Activated CD4-positive, alpha-beta T cell treated with anti-CD3 and anti-CD28 coated beads for 4 hours (primary cell): ENCODE measurements at regions not wholly inside any gene's neighbourhood (a gene's known extent, or its start where the extent isn't known, plus 50 kb on each side); places are given as distances from the start of the nearest gene placed in this dataset.
"Not testable (repeated sequence)": the region's sequence is repeated elsewhere in the genome, so short reads cannot be mapped to it uniquely, and the experiment has no call there.

ENCODE experiments used
- DNase-seq, 2 donors: peaks; one replicate each; pipeline ENCODE4 v3.0.0-alpha.2; 2020

DNA sequence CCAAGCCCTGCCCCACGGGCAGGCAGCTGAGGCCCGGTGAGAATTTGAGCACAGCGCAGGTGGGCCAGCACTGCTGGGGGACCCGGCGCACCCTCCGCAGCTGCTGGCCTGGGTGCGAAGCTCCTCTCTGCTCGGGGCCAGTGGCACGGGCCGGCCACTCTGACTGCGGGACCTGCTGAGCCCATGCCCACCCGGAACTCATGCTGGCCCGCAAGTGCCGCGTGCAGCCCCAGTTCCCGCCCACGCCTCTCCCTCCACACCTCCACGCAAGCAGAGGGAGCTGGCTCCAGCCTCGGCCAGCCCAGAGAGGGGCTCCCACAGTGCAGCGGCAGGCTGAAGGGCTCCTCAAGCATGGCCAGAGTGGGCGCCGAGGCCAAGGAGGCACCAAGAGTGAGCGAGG, 190.1 kb upstream of the IGFBP7 start:
- DNase-seq = not testable (repeated sequence)

DNA sequence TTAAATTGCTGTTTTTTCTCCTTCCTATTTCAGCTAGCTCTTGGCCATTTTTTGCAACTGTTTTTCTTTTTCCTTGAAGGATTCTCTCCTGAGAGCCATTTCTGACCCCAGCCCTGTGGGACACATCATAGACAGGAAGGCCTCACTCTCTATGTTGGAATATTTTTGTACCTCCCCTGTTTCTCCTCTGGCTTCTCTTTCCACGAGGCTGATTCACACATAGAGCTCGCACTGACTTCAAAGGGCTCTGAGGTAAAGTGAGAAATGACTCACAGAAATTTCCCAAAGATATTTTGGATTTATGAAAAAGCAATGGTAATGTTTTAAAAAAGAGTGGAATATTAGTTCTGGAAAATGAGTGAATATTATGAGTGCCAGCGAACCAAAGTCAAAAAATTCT, 181.7 kb upstream of the IGFBP7 start:
- no peak for DNase-seq

DNA sequence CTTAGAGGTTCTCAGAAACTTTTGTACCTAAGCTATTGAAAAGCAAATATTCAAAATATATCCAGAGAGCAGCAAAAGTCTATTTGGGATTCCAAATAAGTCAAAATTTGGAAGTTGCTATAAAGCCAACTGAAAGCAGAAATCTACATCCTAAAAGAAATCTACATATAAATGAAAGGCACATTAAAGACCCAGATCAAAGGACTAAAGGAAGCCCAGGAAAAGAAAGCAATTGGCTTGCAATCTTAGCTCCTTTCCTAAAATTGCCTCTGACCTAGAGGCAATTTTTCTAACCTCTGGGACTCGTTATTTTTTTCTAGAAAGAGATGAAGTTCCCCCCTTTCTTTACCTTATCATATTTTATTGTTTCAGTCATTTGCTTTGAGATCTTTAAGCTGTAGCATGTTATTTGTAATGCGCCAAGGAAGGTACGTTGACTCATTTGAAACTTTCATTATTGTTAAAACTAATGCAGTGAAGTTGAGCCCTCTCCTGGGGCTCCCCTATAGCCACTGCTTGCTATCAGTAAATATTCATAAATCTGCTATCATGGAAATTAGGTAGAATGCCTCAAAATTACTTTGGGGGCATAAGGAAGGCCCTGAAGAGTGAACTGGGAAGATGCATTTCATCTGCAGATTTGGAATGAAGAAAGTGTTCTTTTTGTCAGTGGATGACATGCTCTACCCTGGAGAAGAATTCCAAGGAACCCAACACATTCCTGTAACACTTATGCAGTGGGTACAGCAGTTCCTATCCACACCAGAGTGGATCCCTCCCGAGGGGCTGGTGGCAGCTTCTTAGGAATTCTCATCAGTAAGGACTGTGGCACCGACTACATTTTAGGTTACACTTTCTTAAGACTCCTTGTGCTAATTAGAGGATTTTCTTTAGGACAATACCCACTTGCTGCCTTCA, 177.8 kb upstream of the IGFBP7 start:
- no peak for DNase-seq

DNA sequence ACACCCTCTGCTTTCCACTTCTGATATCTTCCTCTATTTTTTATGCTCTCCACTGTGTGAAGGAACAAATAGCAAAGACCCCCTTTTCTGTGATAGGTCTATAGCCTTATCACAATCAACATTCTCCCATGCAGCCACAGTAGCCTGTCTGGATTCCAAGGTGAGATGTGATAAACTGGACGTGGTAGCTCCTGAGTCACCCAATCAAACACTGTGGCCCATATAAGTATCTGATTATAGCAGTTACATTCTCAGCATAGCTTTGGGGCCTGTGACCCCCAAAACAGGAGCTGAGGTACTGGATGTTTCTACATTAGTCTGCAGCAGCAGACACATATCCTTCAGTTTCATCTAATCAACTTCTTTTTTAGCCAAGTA, 172.7 kb upstream of the IGFBP7 start:
- no peak for DNase-seq

DNA sequence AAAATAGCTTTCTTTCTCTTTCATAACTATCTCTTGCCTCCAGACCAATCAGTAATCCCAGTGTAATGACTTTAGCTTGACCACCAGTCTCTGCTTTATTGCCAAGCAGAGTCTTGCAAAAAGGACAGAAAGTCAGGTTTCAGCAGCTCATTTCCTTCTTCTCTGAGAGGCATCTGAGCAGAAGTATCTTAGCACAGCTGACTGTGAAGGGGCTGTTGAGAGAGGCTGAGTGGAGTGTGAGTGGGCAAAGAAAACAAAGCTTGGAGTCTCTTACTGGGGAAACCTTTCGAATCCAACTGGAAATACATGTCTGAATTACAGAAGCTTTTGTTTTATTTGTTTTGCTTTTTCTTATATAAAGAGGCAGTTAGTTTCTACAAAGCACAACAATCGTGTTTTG, 170.3 kb upstream of the IGFBP7 start:
- no peak for DNase-seq

DNA sequence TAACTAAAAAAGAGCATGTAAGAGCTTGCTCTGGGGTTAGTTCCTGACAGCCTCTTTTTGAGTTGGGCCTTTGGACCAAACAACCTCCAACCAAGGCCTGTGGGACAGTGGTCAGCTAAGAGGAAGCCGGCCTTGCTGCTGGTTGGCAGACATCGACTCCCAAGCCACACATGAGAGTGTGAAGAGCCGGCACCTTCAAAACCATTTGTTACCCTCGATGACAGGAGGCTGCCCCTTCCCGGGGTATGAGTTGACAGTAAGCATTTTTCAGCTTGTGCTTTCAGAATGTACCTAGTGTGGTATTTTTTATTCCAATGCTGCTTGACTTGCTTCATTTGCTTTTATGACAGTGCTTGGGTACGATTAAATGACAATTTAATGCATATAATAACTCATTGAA, 168.6 kb upstream of the IGFBP7 start:
- no peak for DNase-seq

DNA sequence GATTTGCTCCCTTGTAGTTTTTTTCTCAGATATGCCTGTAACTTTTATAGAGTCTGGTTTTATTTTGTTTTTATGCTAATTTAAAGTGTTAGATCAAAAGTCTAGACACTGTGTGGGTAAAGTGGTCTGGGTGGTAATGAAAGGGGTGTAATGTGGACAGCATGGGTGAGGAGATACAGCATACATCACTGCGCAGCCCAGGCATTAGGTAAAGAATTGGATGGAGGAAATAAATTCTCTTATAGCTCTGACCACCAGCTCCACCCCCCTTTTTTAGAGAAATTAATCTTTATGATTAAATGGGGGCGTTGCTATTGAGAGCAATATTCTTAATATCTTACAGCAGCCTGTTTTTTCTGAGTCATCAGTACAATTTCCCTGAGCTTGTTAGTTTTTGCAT, 163.9 kb upstream of the IGFBP7 start:
- DNase-seq = no peak

DNA sequence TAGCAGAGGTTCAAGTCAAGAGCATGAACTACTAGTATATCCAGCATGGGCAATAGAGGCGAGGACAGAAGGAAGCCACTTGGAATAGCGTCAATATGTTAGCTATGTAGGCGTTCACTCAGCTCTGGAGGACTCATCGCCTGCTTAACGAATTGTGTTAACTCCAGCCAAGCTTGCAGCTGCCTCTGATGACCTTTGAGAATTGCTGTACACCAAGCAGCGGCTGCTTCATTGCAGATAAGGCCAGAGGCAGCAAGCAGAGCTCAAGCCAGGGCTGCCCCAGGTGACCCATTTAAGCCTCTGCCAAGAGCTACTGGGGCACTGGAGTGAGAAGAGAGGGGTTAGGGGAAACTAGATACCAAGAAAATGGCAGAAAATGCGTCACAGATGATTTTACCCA, 160.2 kb upstream of the IGFBP7 start:
- DNase-seq = no peak

DNA sequence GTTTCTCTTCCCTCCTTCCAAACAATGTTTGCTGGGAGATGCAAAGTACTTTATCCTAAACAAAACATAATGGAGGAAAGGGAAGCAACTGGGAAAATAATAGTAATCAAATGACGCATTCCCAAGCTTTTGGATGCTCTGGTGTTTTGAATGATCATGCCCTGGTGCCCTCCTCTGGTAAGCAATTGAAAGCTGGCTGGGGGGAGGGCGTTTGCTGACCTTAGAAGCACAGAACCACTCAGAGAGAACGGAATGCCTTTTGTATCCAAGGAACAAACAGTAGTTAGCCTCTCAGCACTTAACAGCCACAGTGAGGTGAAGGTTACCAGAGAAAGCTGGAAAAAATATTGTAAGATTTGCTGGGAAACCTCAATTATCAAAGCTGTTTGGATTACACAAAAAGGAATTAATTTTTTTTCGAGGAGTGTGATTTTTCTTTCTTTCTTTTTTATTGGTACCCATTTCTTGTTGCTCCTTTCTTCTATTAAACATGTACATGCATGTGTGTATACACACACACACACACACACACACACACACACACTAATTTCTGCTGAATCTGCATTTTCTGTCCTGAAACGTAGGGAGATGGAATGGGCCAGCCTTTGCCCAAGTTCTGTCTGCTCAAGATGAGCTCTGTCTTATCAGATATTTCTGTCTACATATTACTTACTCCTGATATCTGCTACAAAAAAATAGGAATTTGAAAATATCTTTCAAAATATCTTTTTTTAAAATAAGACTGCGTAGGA, 155.8 kb upstream of the IGFBP7 start:
- no peak for DNase-seq

DNA sequence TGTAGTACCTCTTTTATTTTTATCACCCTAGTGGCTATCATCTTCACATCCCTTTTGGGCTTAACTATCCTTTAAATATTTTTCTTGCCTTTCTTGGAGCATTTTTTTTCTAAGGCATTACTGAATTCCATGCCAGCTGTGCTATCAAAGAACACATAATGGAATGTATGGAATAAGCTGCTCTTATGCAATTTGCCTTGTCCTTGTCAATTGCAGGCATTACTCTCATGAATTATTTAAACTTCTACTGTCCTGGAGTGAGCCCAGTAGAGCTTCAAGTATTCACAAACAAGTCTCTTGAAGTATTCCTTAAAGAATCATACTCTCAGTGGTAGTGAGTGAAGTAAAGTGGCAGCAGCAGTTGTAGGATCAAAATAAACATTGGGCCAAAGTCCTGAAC, 144.6 kb upstream of the IGFBP7 start:
- no peak for DNase-seq

DNA sequence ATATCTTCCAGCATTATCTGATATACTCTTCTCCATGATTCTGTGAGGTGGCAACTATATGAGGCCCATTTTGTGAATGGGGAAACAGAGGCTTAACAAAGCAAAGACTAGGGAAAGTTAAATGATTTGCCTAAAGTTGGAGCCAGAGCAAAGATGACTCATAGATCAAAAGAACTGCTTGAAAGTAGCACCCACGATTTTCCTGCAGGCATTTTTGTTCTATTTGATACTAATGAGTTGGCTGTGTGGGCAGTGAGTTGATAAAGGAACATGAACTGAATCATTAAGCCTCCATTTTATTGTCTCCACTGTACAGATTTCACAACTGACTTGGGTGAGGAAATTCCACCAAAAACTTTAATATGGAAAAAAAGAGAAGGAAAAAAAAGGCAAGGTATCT, 138.9 kb upstream of the IGFBP7 start:
- no peak for DNase-seq

DNA sequence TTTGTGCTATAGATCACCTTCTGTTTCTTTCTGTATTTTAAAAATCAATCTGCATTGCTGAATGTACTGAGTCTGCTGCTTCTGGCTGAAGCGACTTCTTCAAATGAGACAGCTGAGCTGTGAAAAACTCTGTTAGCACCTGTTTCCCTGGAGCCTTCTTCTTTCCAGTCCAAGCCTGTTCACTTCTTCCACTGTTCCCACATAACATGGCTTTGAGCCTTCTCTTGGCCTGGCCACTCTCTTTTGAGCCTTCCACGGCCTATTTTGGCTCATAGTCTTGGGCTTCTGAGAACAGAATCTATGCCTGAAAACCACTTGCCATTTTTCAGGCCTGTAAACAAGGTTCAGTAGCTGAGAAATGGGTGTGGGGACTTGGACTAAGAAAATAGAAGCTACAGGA, 132.9 kb upstream of the IGFBP7 start:
- no peak for DNase-seq

DNA sequence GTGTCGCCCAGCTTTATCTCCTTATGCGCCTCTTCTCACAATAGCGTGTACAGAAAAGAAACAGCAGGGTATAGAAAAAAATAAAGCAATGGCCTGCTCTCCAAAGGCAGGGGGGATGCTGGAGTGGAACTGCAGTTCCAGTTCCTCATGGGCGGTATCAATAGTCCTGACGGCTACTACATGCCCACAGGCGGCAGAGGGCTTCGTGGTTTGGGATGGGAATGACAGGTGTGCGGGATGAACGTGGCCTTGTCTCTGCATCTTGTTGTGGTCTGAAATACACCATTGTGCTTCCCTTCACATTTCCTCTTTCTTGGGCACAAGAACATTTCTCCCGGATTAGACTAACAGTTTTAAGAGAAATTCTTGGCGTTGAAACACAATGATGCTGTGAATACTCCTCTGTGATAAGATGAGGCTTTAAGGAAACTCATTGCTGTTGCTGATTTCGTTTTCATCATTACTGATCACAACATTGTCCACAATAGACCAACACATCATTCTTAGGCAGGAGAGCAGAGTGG, 124.1 kb upstream of the IGFBP7 start:
- no peak for DNase-seq

DNA sequence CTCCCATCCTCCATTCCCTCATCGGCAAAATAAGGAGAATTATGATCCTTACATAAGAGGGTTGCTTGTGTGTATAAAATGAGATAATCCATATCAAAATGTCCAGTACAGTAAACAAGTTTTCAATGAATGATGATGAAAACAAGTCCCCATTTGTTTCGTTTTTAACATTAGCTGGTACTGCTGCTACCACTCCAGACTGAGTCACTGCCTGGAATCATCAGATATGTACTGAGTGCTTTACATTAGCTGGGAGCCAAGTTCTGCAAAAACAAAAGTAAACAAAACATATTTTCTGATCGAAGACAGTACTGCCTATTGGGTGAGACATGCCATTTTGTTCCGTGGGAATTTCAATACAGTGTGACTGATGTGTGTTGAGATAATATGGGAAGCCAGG, 123.2 kb upstream of the IGFBP7 start:
- no peak for DNase-seq

DNA sequence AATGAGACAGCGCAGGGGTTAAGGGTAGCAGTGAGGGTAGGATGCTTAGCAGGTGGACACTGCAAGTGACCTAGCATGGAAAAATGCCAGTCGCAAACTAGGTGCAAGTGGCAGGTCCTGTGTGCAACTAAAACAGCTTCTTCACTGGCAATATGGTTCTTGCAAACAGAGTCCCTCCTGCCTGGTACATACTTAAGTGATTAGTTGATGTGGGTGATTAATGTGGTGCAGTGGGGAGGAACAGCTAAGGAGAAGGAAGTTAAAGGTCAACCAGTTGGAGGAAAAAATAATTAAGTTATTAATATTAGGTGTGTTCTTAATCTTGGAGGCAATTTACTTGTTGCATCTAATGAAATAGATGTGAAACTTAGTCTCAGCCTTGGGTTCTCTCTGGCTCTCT, 121.6 kb upstream of the IGFBP7 start:
- DNase-seq = no peak

DNA sequence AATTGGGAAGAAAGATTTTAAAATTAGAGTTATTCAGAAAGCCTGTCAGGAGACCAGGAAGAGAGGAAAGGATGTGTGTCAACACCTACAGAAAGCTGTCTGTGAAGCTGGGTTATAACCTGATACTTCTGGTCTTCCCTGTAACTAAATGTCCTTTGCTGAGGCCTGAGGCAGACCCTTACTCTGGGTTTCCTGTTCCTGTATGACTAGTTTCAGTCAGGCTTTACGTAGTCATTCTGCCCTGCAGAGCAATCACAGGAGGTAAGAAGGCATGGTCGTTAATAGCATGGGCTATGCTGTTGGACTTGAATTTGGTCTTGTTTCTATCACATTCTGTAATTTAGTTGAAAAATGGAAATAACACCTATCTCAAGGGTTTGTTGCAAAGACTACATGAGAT, 110.5 kb upstream of the IGFBP7 start:
- no peak for DNase-seq

DNA sequence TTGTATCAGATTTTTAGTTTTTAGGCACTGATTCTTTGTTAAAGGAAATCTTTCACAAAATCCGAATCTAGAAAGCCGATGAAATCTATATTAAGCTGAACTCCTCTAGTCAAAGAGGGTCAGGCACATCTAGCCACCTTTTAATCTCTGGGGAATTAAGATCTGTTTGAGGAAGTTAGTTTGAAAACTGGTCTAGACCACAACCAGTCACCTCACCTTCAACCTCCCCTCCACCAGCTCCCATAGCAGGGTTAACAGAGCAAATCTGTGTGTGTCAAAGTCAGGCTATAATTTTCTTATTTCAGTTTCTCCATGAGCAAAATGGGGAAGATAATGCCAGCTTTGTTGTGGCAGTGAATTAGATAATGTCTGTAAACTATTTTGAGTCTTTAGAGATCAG, 110.0 kb upstream of the IGFBP7 start:
- no peak for DNase-seq

DNA sequence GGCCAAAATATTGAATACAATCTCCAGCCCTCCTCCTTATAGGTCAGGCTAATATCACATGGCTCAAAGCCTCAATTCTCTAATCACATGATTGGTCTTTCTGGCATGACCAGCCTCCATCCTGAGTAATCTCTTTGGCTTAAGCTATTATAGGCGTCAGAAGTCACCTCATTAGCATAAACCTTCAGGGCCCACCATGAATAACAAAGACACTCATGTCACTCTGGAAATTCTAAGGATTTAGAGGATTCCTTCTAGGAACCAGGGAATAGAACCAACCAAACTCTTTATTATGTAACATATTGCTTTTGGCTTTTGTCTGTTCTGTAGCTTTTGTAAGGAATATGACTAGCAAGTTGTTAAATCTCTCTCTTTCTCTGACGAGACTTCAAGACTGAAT, 109.2 kb upstream of the IGFBP7 start:
- no peak for DNase-seq

DNA sequence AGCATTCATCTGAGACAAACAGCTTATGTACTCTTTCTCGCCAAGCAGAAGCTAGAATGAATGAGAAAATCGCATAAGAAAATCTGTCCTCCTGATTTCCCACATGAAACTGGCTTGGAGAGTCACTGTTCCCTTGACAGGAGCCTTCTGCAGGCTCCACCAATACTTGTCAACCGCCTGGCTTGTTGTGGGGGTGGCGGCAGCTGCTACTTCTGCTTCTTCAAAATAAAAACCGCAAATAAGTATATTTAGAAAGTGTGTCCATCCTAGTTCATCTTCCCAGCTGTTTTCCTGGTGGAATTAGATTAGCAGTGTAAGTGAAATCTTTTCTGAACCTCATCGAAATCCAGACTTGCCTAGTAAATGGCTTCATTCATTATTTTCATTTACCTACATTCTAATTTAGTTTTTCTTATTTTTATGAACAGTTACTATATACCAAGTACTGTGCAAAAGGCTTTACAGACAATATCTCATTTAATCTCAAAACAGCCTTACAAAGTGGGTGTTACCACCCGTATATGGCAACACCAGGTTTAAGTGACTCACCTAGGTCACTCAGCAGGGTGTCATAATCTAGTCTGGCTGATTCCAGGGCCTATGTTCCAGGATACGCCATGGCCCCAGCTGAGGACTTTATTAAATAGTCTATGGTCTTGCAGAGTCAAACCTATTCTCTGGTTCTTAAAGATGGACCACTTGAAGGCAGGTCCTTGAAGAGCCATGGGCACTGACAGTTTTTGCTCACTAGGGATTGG, 104.6 kb upstream of the IGFBP7 start:
- DNase-seq = no peak

DNA sequence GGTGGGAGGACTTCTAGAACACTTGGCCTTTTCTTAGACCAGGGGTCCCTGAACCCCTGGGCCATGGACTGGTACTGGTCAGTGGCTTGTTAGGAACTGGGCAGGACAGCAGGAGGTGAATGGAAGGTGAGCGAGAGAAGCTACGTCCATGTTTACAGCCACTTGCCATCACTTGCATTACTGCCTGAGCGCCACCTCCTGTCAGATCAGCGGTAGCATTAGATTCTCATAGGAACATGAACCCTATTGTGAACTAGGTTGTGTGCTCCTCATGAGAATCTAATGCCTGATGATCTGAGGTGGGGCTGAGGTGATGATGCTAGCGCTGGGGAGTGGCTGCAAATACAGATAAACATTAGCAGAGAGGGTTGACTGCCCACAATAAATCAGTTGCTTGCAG, 100.9 kb upstream of the IGFBP7 start:
- DNase-seq = no peak

DNA sequence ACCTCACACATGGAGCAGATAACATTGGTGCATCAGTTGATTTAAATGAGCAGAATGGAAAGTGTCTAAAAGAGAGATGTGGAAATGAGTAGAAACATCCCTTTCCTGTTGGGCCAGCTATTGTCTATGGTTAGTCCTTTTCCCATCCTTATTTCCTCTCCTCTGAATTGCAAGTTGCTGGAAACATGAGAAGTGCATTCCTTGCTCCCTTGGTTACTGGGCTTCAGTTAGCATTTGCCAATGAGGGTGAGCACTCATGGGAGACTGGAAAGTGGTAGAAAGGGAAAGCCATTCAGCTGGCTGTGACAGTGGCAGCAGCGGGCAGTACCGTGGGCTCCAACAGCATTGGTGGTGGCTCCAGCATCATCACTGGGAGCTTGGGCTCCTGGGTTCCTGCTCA, 96.0 kb upstream of the IGFBP7 start:
- DNase-seq = no peak

DNA sequence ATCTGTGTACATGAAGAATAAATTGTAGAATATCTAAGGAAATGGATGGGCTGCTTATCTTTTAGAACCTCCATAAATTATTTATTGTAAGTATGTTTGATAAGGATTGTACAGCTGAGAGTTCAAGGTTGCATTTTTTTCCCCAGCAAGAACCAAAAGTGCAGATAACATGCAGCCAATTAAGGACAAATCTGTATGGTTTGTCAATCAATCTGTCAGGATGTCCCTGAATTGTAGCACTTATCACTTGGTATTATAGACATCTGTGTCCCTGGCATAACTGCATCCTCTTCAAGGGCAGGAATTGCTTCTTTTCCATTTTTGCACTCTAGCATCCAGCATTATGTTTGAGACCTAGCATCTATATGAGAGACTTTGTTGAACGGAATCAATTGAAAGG, 95.4 kb upstream of the IGFBP7 start:
- DNase-seq = no peak

DNA sequence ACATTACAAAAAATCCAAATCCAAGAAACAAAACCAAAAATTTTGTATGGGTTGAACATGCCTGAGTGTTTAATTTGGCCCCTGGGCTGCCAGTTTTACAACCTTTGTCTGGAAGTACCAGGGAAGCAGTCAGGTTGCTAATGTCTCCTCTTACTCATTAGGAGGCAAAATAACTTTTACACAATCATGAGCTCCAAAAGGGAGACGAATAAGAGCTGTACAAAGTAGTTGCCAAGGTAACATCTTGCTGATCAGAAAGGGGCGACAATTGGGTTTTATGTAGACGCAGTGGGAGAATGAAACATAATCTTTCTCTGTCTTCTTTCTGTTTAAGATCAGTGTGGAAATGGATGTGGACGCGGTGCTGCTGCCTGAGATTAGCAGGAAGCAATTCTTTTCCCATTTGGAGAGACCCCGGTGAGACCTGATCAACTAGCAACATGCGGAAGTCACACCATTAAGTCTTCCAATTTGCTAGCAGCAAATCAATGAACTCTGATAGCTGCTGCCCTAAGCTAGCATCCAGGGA, 90.7 kb upstream of the IGFBP7 start:
- no peak for DNase-seq
